SU-DHL-6 (cell line): ENCODE measurements at regions not wholly inside any gene's neighbourhood (a gene's known extent, or its start where the extent isn't known, plus 50 kb on each side); places are given as distances from the start of the nearest gene placed in this dataset.

Experiments
- H2AFZ ChIP-seq: fragments of 200-600 bp; sonication (generic); 2 replicates; pipeline ENCODE4 v1.6.1; 2014; ENCODE audit warnings: low read depth, mild to moderate bottlenecking, moderate library complexity, mixed read lengths, antibody characterized with exemption, low read length; ENCODE audit not compliant: severe bottlenecking
- H3F3A ChIP-seq: fragments of 200-600 bp; shearing (Covaris generic); 2 replicates; pipeline ENCODE4 v1.6.0; 2016; ENCODE audit warnings: antibody characterized with exemption, mild to moderate bottlenecking; ENCODE audit not compliant: insufficient read depth
- H3K27ac ChIP-seq: fragments of 200-600 bp; sonication (generic); 2 replicates; pipeline ENCODE4 v1.5.1; 2016; ENCODE audit warnings: low read depth, mild to moderate bottlenecking, low read length, moderate library complexity, mixed read lengths
- H3K27me3 ChIP-seq: fragments of 200-600 bp; sonication (generic), shearing (Covaris generic); 2 replicates; pipeline ENCODE4 v1.6.0; 2014; ENCODE audit warnings: mild to moderate bottlenecking, low read length
- H3K36me3 ChIP-seq: fragments of 200-600 bp; sonication (generic); 2 replicates; pipeline ENCODE4 v1.6.1; 2014; ENCODE audit warnings: mild to moderate bottlenecking, low read length, mixed read lengths
- H3K4me2 ChIP-seq: fragments of 300-600, 200-600 bp; shearing (Covaris generic), sonication (generic); 2 replicates; pipeline ENCODE4 v1.6.0; 2014; ENCODE audit warnings: low read length, low read depth, mild to moderate bottlenecking; ENCODE audit not compliant: poor library complexity, severe bottlenecking
- H3K4me3 ChIP-seq: fragments of 200-600 bp; sonication (generic); 2 replicates; pipeline ENCODE4 v1.5.1; 2014; ENCODE audit warnings: antibody characterized with exemption, low read length, mild to moderate bottlenecking, mixed read lengths; ENCODE audit not compliant: insufficient read depth, poor library complexity, severe bottlenecking
- H3K79me2 ChIP-seq: fragments of 200-600 bp; sonication (generic); 2 replicates; pipeline ENCODE4 v1.6.1; 2014; ENCODE audit warnings: mild to moderate bottlenecking, low read length, moderate library complexity; ENCODE audit not compliant: insufficient read depth
- H3K9ac ChIP-seq: fragments of 200-600 bp; sonication (generic); 2 replicates; pipeline ENCODE4 v1.7.0; 2014; ENCODE audit warnings: mild to moderate bottlenecking, low read length
- H3K9me2 ChIP-seq: fragments of 200-600 bp; sonication (generic); replicated peaks from 2 replicates; pipeline ENCODE4 v1.6.1; 2014; ENCODE audit warnings: low read length; ENCODE audit not compliant: insufficient read depth
- H3K9me3 ChIP-seq: fragments of 200-600 bp; sonication (generic); 2 replicates; pipeline ENCODE4 v1.6.1; 2014; ENCODE audit warnings: low read length, mixed read lengths; ENCODE audit not compliant: insufficient read depth
- H4K20me1 ChIP-seq: fragments of 200-600 bp; sonication (generic); 2 replicates; pipeline ENCODE4 v1.6.1; 2014; ENCODE audit warnings: low read depth, mild to moderate bottlenecking, antibody characterized with exemption, low read length, moderate library complexity, mixed read lengths
- CTCF ChIP-seq: fragments of 200-600 bp; sonication (generic); IDR thresholded peaks from one replicate; pipeline ENCODE4 v1.5.1; 2017; ENCODE audit warnings: antibody characterized with exemption, mild to moderate bottlenecking, low read length, moderate library complexity; ENCODE audit not compliant: insufficient read depth, poor library complexity, severe bottlenecking
- EZH2phosphoT487 ChIP-seq: fragments of 200-600 bp; sonication (generic), shearing (Covaris generic); conservative IDR thresholded peaks from 2 replicates; pipeline ENCODE4 v1.6.1; 2018; ENCODE audit warnings: mild to moderate bottlenecking, antibody characterized with exemption, low read length, moderate library complexity, mixed read lengths

- no peaks in the 10 kb centered on the region for H3K27me3 ChIP-seq
- H3K27ac ChIP-seq = peak overlapping the region; percentile 85
- no peaks in the 10 kb centered on the region for H3K36me3 ChIP-seq
- TF ChIP-seq CTCF (no peak), EZH2phosphoT487 (no peak)
- peak overlapping the region; percentile 20 for H2AFZ ChIP-seq
- peak overlapping the region; percentile 33; the same call in 1 of the 2 replicates for H3K9ac ChIP-seq
- no peaks in the 10 kb centered on the region for H3K9me3 ChIP-seq
- H3K9me2 ChIP-seq = no peaks in the 10 kb centered on the region
- peak overlapping the region; percentile 34 for H3K4me3 ChIP-seq
- peaks cover 35% of the 10 kb centered on the region for H3F3A ChIP-seq
- no peaks in the 10 kb centered on the region for H4K20me1 ChIP-seq
- peak overlapping the region; percentile 64 for H3K4me2 ChIP-seq
- H3K79me2 ChIP-seq = no peaks in the 10 kb centered on the region
Measured at GRCh38 chr1:9425859-9426258, 113.4 kb upstream of the SLC25A33 start.

GRCh38 chr1:9426291-9426711 lies 113.0 kb upstream of the SLC25A33 start:
- no peaks in the 10 kb centered on the region for H3K79me2 ChIP-seq
- no peaks in the 10 kb centered on the region for H4K20me1 ChIP-seq
- H3K9ac ChIP-seq = peak overlapping the region; percentile 33; the same call in 1 of the 2 replicates
- TF ChIP-seq EZH2phosphoT487 (no peak), CTCF (no peak)
- H3K9me2 ChIP-seq = no peaks in the 10 kb centered on the region
- H2AFZ ChIP-seq = peak overlapping the region; percentile 20
- H3F3A ChIP-seq = peaks cover 35% of the 10 kb centered on the region
- H3K27ac ChIP-seq = peak overlapping the region; percentile 85
- H3K4me3 ChIP-seq = peak overlapping the region; percentile 34
- peak overlapping the region; percentile 64 for H3K4me2 ChIP-seq
- no peaks in the 10 kb centered on the region for H3K27me3 ChIP-seq
- no peaks in the 10 kb centered on the region for H3K36me3 ChIP-seq
- H3K9me3 ChIP-seq = no peaks in the 10 kb centered on the region

- Histone ChIP-seq H3K4me2 (no peak overlapping the region), H3K4me3 (no peak overlapping the region), H3K79me2 (no peaks in the 10 kb centered on the region), H3F3A (peaks cover 35% of the 10 kb centered on the region), H3K9me3 (no peaks in the 10 kb centered on the region), H2AFZ (no peak overlapping the region), H3K27me3 (no peaks in the 10 kb centered on the region), H3K27ac (peak overlapping the region; percentile 85), H3K9ac (no peak overlapping the region), H3K9me2 (no peaks in the 10 kb centered on the region), H4K20me1 (no peaks in the 10 kb centered on the region), H3K36me3 (no peaks in the 10 kb centered on the region)
- no peak for TF ChIP-seq CTCF
- no peak for TF ChIP-seq EZH2phosphoT487
Measured at GRCh38 chr1:9427388-9427787, 111.9 kb upstream of the SLC25A33 start.
